ENCODE measurements at regions not wholly inside any gene's neighbourhood (a gene's known extent, or its start where the extent isn't known, plus 50 kb on each side); places are given as distances from the start of the nearest gene placed in this dataset.

- DNase-seq (ENCODE audit: low spot score) = no peak
These were observed 242.1 kb upstream of the JUN start for GRCh38 chr1:59025898-59026426.

GRCh38 chr1:59026472-59026948, 242.7 kb upstream of the JUN start:
- no peak for DNase-seq (ENCODE audit: low spot score)

GRCh38 chr1:59027177-59027576, 243.3 kb upstream of the JUN start:
- no peak for DNase-seq (ENCODE audit: low spot score)

- peak; percentile 7 for DNase-seq (ENCODE audit: low spot score)
These were observed 244.2 kb upstream of the JUN start for GRCh38 chr1:59028048-59028447.

DNA sequence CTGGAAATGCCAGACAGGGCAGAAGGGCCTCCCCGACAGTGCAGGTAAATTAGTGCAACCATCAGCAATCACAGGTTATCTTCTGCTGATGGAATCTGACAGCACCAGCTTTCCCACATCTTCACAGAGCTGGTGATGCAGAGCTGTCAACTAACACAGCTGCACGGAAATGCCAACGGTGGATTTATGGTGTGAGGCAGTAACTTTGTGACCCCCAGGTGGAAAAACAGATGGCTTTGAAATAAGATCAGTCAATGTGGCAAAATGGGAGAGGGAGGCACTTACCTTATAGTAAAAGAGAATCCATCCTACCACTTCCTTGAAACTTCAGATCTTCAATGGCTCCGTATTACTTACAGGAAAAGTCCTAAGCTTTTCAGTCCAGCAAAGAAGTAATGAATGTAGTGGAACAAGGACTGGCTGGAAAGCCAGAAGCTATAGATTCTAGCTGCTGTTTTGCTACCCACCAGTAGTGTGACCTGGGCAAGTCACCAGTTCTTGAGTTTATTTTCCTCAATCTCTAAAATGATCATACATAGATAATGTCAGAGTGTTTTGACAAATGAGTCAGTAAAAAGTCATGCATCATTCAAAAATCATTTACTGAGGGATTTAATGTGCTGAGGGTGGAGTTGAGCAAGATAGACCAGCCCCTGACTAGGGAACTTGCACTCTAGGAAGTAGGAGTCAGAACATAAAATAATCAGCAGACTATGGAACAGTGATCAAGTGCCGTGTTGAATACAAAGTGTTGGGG, 245.7 kb upstream of the JUN start:
- DNase-seq (ENCODE audit: low spot score) = peak; percentile 7

- no peak for DNase-seq (ENCODE audit: low spot score)
These were observed 248.4 kb upstream of the JUN start for GRCh38 chr1:59032228-59032627.

DNA sequence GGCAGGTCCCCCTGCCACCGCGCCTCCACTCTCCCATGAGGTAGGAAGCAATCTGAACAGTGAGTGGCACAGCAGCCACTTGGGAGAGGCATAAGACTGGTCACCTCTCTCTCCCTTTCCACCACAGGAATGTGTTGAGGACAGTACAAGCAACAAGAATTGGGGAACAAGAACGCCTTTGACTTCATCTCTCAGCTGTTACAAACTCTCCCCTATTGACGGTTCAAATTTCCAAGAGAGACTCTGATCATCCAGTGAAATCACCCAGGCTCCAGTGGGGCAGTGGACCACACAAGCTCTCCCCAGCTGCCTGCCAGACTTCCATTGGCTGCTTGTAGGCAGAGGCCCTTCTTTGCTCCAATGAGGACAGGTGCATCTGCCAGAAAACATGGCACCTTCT, 249.9 kb upstream of the JUN start:
- DNase-seq (ENCODE audit: low spot score) = no peak

GRCh38 chr1:59034925-59035324, 251.1 kb upstream of the JUN start:
- no peak for DNase-seq (ENCODE audit: low spot score)

DNA sequence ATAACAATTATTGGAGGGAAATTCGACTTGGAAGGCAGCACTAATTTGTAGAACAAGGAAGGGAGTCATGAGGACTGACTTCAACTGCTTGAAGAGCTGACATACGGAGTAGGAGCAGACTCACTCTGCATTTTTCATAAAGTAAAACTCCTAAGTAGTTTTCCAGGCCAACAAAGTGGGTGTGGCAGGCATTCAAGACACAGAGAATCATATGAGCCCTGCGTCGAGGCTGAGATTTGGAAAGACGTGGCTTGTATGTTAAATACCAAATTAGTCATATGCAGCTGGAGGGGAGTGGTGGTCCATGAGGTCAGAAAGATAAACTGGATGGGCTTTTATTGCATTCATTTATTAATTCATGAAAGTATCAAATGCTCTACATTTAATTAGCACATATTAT, 255.7 kb upstream of the JUN start:
- no peak for DNase-seq (ENCODE audit: low spot score)

DNA sequence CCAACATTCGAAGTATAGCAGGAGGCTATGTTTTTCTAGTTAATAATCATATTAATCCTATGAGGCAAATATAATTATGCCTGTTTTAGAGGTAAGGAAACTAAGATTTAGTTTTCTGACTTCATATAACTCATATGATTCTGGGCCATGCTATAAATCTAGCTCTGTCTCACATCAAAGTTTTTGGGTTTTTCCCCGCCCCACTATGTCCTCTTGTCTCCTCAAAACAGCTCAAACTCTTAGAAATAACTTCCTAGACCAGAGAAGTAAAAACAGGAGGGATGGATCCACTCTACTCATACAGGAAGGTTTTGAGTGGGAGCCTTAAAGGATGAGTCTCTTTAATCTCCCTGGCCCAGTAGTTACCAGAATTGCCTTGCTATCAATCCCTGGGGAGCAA, 256.4 kb upstream of the FGGY start:
- DNase-seq (ENCODE audit: low spot score) = no peak

DNA sequence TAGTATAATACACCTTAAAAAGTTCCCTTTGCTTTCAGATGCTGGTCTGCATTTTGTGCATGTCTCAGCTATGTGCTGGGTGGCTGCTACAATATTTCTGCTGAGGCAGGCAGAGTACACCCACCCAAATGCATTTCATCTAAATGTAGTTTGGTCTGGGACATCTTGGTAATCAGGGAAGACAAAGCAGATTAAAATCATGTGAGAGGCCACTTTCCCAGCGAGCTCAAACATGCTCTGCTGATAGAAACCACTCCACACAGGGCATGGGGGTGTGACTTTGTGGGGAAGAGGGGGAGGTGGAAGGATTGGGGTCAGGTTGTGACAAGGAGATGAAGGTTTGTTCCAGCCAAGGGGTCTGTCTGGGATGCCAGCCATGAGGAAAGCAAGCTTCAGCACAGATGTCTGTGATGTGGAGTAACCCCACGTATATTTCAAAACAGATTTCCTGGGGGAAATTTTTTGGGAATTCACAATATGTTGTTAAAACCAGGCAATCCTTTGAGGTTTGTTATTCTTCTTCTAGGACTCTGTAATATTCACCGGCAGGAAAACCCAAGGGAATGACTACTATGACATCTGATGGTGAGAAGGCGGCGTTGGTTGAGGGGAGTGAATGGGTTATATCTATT, 255.1 kb upstream of the FGGY start:
- no peak for DNase-seq (ENCODE audit: low spot score)

DNA sequence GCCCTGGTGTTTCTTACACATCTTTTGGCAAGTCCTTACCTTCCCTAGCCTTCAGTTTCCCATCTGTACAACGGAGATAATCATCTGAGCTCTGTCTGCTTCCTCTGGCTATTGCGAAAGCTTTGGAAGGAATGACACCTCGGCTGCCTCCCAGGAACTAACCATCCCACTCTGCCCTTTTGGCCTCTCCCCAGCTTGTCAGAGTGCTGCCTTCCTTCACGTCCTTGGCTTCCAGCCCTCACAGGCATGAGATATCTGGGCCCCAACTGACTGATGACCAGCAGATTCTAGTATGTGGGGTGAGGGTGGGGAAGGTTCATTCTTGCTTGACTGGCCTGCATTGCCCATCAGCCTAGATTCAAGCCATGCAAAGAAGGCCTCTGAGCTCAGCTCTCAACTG, 253.1 kb upstream of the FGGY start:
- DNase-seq (ENCODE audit: low spot score) = peak; percentile 20

DNA sequence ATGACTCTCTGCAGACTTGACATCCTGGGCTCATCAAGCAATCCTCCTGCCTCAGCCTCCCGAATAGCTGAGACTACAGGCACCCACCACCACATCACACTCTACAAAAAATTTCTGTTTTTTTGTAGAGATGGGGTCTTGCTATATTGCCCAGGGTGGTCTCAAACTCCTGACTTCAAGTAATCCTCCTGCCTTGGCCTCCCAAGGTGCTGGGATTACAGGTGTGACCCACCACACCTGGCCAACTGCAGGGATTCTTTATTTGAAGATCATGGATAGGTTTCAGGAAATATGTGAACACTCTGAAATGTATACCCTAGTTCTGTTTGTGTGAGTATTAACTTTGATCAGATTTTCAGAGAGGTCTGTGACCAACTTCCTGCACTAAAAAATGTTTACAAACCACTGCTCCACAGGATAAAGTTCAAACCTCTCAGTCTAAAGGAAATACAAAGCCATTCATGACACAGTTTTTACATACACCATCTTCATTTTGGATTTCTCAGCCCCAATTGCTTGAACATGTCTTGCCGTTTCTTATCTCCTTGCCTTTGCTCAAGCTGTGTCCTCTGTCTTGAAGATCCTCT, 252.3 kb upstream of the FGGY start:
- DNase-seq (ENCODE audit: low spot score) = no peak

- no peak for DNase-seq (ENCODE audit: low spot score)
These were observed 251.8 kb upstream of the FGGY start for GRCh38 chr1:59045137-59045536.

- DNase-seq (ENCODE audit: low spot score) = no peak
These were observed 251.3 kb upstream of the FGGY start for GRCh38 chr1:59045636-59046035.

DNA sequence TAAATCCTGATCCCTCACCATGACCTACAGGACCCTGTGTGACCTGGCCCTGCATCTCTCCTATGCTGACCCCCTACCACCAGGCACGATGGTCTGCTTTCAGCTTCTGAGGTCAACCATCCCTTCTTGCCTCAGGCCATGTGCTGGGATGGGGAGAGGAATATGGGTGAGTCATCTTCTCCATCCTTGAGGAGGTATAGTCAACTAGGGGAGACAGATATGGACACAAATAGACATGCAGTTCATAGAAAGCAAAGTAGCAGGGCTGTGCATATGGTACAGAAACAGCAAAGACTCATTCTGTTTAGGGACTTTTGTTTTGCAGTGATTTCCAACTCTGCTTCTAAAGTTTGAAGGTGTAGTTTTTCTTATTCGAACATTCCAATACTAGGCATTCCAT, 250.8 kb upstream of the FGGY start:
- no peak for DNase-seq (ENCODE audit: low spot score)

DNA sequence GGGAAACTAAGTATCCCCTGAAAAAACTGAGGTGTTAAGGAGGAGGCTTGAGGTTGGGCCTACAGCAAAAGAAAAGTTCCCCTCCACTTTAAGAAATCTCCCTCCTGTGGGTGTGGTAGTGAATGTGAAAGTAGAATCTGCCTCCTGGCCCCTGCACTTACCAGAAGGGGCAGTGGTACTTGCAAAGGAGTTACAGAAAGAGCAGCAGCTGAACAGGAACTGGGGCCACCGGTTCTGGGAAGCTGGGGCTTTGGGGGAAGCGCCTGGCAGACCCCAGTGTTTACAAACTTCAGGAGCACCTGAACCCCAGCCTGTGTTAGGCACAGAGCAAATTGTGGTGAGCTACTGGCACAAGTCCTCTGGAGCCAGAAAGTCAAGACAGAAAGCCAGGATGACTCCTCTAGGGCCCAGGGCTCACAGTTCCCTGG, 250.2 kb upstream of the FGGY start:
- no peak for DNase-seq (ENCODE audit: low spot score)

GRCh38 chr1:59051007-59051406, 245.9 kb upstream of the FGGY start:
- no peak for DNase-seq (ENCODE audit: low spot score)

- DNase-seq (ENCODE audit: low spot score) = no peak
These were observed 244.7 kb upstream of the FGGY start for GRCh38 chr1:59052166-59052590.

GRCh38 chr1:59054172-59054571, 242.7 kb upstream of the FGGY start:
- DNase-seq (ENCODE audit: low spot score) = no peak

GRCh38 chr1:59055908-59056719, 240.8 kb upstream of the FGGY start:
- no peak for DNase-seq (ENCODE audit: low spot score)

DNA sequence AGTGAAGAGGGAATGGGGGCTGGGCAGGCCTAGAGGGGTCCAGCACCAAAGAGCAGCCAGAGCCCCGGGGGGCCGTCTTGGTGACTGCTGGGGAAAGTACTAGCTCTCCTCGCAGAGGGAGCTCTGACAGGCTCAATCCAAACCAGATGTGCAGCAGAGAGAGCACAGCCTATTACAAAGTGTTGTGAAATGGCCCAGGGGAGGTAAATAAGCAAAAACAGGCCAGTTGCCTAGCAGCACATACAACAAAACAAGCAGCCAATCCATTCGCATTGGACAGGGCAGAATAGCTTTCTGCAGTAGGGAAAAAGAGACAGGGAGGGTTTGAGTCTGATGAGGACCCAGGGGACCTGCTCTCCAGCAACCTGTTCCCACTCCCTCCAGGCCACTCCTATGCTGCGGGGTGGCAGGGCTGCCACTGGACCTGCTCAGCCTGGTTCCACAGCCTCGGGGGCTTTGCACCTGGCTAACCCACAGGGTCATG, 239.6 kb upstream of the FGGY start:
- no peak for DNase-seq (ENCODE audit: low spot score)

Data from LoVo (cell line).